Upper lobe of left lung (tissue), 4 donors: ENCODE measurements at regions not wholly inside any gene's neighbourhood (a gene's known extent, or its start where the extent isn't known, plus 50 kb on each side); places are given as distances from the start of the nearest gene placed in this dataset.

Experiments
- CTCF ChIP-seq, 6 experiments: fragments of 450-650 bp in 4 of 6; fragments of 200-600 bp in 2 of 6; sonication (generic) in 2 of 6; IDR thresholded peaks; one replicate each; pipeline ENCODE4 v1.5.1; 2016 to 2019; ENCODE audit warnings: antibody characterized with exemption in 6 of 6
- EP300 ChIP-seq, 4 donors: sonication (generic); formaldehyde crosslinking; IDR thresholded peaks; one replicate each; pipeline ENCODE4 v1.5.1; 2017; ENCODE audit warnings: antibody characterized with exemption in 4 of 4, control low read depth in 2 of 4
- POLR2A ChIP-seq, 4 donors: fragments of 450-650 bp; IDR thresholded peaks; one replicate each; pipeline ENCODE4 v1.5.1; 2016 to 2017; ENCODE audit warnings: antibody characterized with exemption in 4 of 4, mild to moderate bottlenecking in 2 of 4
- POLR2AphosphoS5 ChIP-seq, 2 donors: sonication (generic); formaldehyde crosslinking; IDR thresholded peaks; one replicate each; pipeline ENCODE4 v1.5.1; 2017; ENCODE audit warnings: antibody characterized with exemption in 2 of 2

- no peak for TF ChIP-seq POLR2A (IDR thresholded peaks at IDR 0.05)
- no peak for TF ChIP-seq CTCF (IDR thresholded peaks at IDR 0.05)
- TF ChIP-seq POLR2AphosphoS5 (IDR thresholded peaks at IDR 0.05) = no peak
- TF ChIP-seq EP300 (IDR thresholded peaks at IDR 0.05) = no peak
These were observed 174.8 kb downstream of the PLPP3 start for GRCh38 chr1:56404561-56405030.
